HEK293T (cell line): ENCODE measurements at regions not wholly inside any gene's neighbourhood (a gene's known extent, or its start where the extent isn't known, plus 50 kb on each side); places are given as distances from the start of the nearest gene placed in this dataset.

Experiments used
- CTCF ChIA-PET: fragments of 350-600 bp; formaldehyde crosslinking; extraction: SDS; loops from one replicate; lab custom pipeline; 2021; ENCODE audit warnings: antibody characterized with exemption, inconsistent platforms; lab: Yijun Ruan, JAX
- POLR2A ChIA-PET: fragments of 350-600 bp; formaldehyde crosslinking; extraction: SDS; loops from one replicate; lab custom pipeline; 2020; ENCODE audit warnings: antibody characterized with exemption, inconsistent platforms; lab: Yijun Ruan, JAX
- DNase-seq: peaks from one replicate; pipeline ENCODE4 v3.0.0; 2012; ENCODE audit warnings: mixed read lengths; ENCODE audit errors: extremely low spot score
- ARNT ChIP-seq: fragments of 450-650 bp; IDR thresholded peaks from 2 replicates; pipeline ENCODE4 v1.6.1; 2017; ENCODE audit warnings: mild to moderate bottlenecking
- BHLHE40 ChIP-seq: fragments of 450-650 bp; IDR thresholded peaks from 2 replicates; pipeline ENCODE4 v1.6.1; 2016; ENCODE audit warnings: mild to moderate bottlenecking, moderate library complexity, borderline replicate concordance
- CTBP1 ChIP-seq: fragments of 450-650 bp; IDR thresholded peaks from 2 replicates; pipeline ENCODE4 v1.6.1; 2016; ENCODE audit warnings: borderline replicate concordance
- ELF4 ChIP-seq: fragments of 450-650 bp; IDR thresholded peaks from 2 replicates; pipeline ENCODE4 v1.6.1; 2017; ENCODE audit warnings: antibody characterized with exemption
- FOXA1 ChIP-seq: fragments of 450-650 bp; IDR thresholded peaks from 2 replicates; pipeline ENCODE4 v1.6.1; 2016; ENCODE audit warnings: mild to moderate bottlenecking
- FOXK2 ChIP-seq: fragments of 450-650 bp; IDR thresholded peaks from 2 replicates; pipeline ENCODE4 v1.6.1; 2016; ENCODE audit warnings: mild to moderate bottlenecking
- FOXM1 ChIP-seq: fragments of 450-650 bp; IDR thresholded peaks from 2 replicates; pipeline ENCODE4 v1.6.1; 2017; ENCODE audit warnings: mild to moderate bottlenecking, borderline replicate concordance
- HDGF ChIP-seq: fragments of 450-650 bp; IDR thresholded peaks from 2 replicates; pipeline ENCODE4 v1.6.1; 2017; ENCODE audit warnings: antibody characterized with exemption, borderline replicate concordance
- L3MBTL2 ChIP-seq: fragments of 450-650 bp; conservative IDR thresholded peaks from 2 replicates; pipeline ENCODE4 v1.6.1; 2016; ENCODE audit warnings: mild to moderate bottlenecking
- LEF1 ChIP-seq: fragments of 450-650 bp; IDR thresholded peaks from 2 replicates; pipeline ENCODE4 v1.6.1; 2017; ENCODE audit warnings: mild to moderate bottlenecking, borderline replicate concordance
- NFRKB ChIP-seq: fragments of 450-650 bp; IDR thresholded peaks from 2 replicates; pipeline ENCODE4 v1.6.1; 2016; ENCODE audit warnings: mild to moderate bottlenecking, moderate library complexity
- PKNOX1 ChIP-seq: fragments of 450-650 bp; IDR thresholded peaks from 2 replicates; pipeline ENCODE4 v1.6.1; 2016
- SP1 ChIP-seq: fragments of 450-650 bp; IDR thresholded peaks from 2 replicates; pipeline ENCODE4 v1.6.1; 2017
- SUZ12 ChIP-seq: fragments of 450-650 bp; IDR thresholded peaks from 2 replicates; pipeline ENCODE4 v1.6.1; 2016; ENCODE audit warnings: mild to moderate bottlenecking
- TARDBP ChIP-seq: fragments of 450-650 bp; IDR thresholded peaks from 2 replicates; pipeline ENCODE4 v1.6.1; 2016
- ZNF384 ChIP-seq: fragments of 450-650 bp; IDR thresholded peaks from 2 replicates; pipeline ENCODE4 v1.6.1; 2016

- no peak for DNase-seq
- ChIA-PET POLR2A (no interaction called here), CTCF (interaction anchor here (1.0 kb wide), 1 partner anchor 510 kb away, joined by 3 read pairs; no protein-coding TSS in a partner anchor)
- TF ChIP-seq FOXA1 (no peak), L3MBTL2 (no peak), BHLHE40 (no peak), FOXK2 (no peak), SP1 (no peak), LEF1 (no peak), ELF4 (no peak), CTBP1 (no peak), HDGF (no peak), TARDBP (no peak), PKNOX1 (no peak), NFRKB (no peak), ARNT (no peak), SUZ12 (no peak), FOXM1 (no peak)
Measured at GRCh38 chr11:42772886-42773285, 538.9 kb upstream of the API5 start.

DNA sequence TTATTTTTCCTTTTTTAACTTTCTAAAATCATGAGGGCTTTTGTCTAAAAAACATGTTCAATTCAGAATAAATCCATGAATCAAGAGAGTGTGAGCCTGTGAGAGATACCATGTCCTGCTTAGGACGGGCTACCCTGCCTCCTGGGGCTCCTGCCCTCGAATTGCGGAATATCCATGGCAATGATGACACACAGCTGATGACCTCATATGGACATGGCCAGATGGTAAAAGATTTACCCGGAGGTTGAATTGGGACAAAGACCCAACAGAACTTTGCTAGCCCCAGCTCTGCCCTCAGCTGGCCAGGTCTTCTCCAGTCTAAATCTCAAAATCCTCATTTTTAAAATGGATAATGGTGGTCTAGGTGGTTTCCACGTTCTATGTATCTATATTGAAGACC lies 538.1 kb upstream of the API5 start:
- DNase-seq, result no peak
- CTCF ChIA-PET, result no interaction called here
- TF ChIP-seq TARDBP, result no peak
- TF ChIP-seq FOXM1, result no peak
- TF ChIP-seq CTBP1, result no peak
- TF ChIP-seq ELF4, result no peak
- no peak for TF ChIP-seq ZNF384
- no peak for TF ChIP-seq PKNOX1
- no peak for TF ChIP-seq BHLHE40
- TF ChIP-seq LEF1, result no peak
- TF ChIP-seq ARNT, result no peak
- TF ChIP-seq SUZ12, result no peak
- no peak for TF ChIP-seq HDGF
- TF ChIP-seq L3MBTL2, result no peak
- TF ChIP-seq NFRKB, result no peak
- TF ChIP-seq FOXK2, result no peak
- no peak for TF ChIP-seq FOXA1
- no peak for TF ChIP-seq SP1
- POLR2A ChIA-PET, result no interaction called here

DNA sequence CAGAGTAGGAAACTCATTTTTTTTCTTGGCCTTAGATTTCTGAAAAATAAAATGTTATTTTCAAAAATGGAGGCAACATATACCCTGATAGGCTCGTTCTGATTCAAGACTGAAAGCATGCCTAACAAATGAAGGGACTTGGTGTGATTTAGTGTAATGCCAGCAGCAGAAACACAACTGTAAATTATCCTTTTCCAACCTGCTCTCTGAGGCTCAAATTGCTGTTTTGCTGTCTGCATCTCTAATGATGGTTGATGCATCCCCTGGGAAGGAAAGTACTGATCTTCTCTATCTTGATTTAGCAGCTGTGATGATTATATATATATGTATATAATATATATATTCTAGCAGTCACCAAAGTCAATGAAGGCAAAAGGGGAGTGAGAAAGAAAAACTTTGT lies 537.2 kb upstream of the API5 start:
- TF ChIP-seq NFRKB, result no peak
- TF ChIP-seq ARNT, result no peak
- no peak for TF ChIP-seq L3MBTL2
- no peak for TF ChIP-seq FOXA1
- TF ChIP-seq CTBP1, result no peak
- TF ChIP-seq HDGF, result no peak
- no peak for TF ChIP-seq SUZ12
- TF ChIP-seq LEF1, result no peak
- POLR2A ChIA-PET, result no interaction called here
- CTCF ChIA-PET, result no interaction called here
- DNase-seq, result no peak

DNA sequence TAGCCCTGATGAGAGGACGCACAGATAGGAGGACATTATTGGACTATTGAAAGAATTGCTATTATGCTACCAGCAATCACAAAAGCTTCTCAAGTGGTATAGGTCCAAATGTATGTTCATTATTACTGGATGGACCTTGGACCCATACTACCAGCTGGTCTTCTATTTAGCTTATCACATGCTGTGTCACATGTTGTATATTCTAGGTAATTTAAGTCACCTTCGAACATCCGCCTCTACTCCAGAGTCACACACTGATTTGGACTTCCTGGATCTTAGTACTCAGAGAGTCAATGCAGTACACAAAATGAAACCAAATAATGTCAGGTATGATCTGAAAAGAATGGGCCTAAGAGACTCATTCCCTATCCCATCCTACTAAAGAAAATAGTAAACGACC lies 534.0 kb upstream of the API5 start:
- ChIA-PET POLR2A (no interaction called here), CTCF (no interaction called here)
- no peak for TF ChIP-seq HDGF
- TF ChIP-seq L3MBTL2, result no peak
- TF ChIP-seq ARNT, result no peak
- TF ChIP-seq ELF4, result no peak
- no peak for TF ChIP-seq FOXM1
- no peak for TF ChIP-seq BHLHE40
- no peak for TF ChIP-seq TARDBP
- TF ChIP-seq PKNOX1, result no peak
- no peak for TF ChIP-seq FOXA1
- no peak for TF ChIP-seq CTBP1
- no peak for TF ChIP-seq NFRKB
- TF ChIP-seq SUZ12, result no peak
- TF ChIP-seq ZNF384, result no peak
- TF ChIP-seq SP1, result no peak
- no peak for TF ChIP-seq FOXK2
- TF ChIP-seq LEF1, result no peak
- DNase-seq, result no peak

- no peak for DNase-seq
- TF ChIP-seq ARNT (no peak), NFRKB (no peak), SUZ12 (no peak), SP1 (no peak), L3MBTL2 (no peak), FOXA1 (no peak), BHLHE40 (no peak), LEF1 (no peak), ZNF384 (no peak), TARDBP (no peak), FOXK2 (no peak), PKNOX1 (no peak)
- ChIA-PET POLR2A (no interaction called here), CTCF (no interaction called here)
Measured at GRCh38 chr11:42778193-42778592, 533.6 kb upstream of the API5 start.

DNA sequence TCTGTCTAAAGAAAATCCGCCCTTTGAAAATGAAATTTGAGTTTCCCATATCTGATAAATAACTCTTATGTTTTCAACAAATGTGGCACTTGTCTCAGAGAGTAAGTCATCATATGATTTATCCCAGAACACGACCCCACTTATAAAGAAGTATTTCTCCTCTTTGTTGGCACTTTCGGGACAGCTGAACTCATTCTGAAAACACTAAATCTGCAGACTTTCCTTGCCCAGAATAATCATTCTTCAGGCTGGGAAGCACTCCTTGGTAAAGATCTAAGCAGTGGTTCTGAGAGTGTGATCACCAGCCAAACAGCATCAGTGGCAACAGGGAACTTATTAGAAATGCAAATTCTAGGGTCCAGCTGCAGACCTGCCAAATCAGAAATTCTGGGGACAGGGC lies 532.2 kb upstream of the API5 start:
- POLR2A ChIA-PET, result no interaction called here
- CTCF ChIA-PET, result no interaction called here
- no peak for TF ChIP-seq PKNOX1
- no peak for TF ChIP-seq TARDBP
- TF ChIP-seq ARNT, result no peak
- TF ChIP-seq SUZ12, result no peak
- no peak for TF ChIP-seq NFRKB
- no peak for TF ChIP-seq FOXK2
- no peak for TF ChIP-seq CTBP1
- TF ChIP-seq ZNF384, result no peak
- TF ChIP-seq L3MBTL2, result no peak
- no peak for DNase-seq
